Natural killer cell (primary cell): ENCODE measurements at regions not wholly inside any gene's neighbourhood (a gene's known extent, or its start where the extent isn't known, plus 50 kb on each side); places are given as distances from the start of the nearest gene placed in this dataset.
"Not testable (repeated sequence)": the region's sequence is repeated elsewhere in the genome, so short reads cannot be mapped to it uniquely, and the experiment has no call there.

Experiments used
- ATAC-seq, 3 donors: fragments of 150-1000 bp in 2 of 3; fragments of 200-7000 bp in 1 of 3; cut with Tn5 transposase; 1 replicate in 1 of 3; 2 replicates in 2 of 3; pipeline ENCODE4 v1.10.0; 2021; ENCODE audit warnings: mild to moderate bottlenecking in 2 of 3, moderate library complexity in 2 of 3
- DNase-seq, 2 donors: peaks; one replicate each; pipeline versions ENCODE4 v3.0.0 to v3.0.0-alpha.2; 2013 to 2021; ENCODE audit warnings: mixed read lengths in 1 of 2
- H3K27ac ChIP-seq: one replicate; pipeline ENCODE4 v1.5.1; 2013; ENCODE audit warnings: mild to moderate bottlenecking, low read length
- H3K27me3 ChIP-seq: one replicate; pipeline ENCODE4 v1.6.1; 2013; ENCODE audit warnings: low read length; ENCODE audit not compliant: control insufficient read depth, insufficient read depth
- H3K36me3 ChIP-seq: one replicate; pipeline ENCODE4 v1.6.1; 2013; ENCODE audit warnings: low read length; ENCODE audit not compliant: control insufficient read depth, insufficient read depth
- H3K4me1 ChIP-seq: one replicate; pipeline ENCODE4 v1.6.1; 2013; ENCODE audit warnings: low read length; ENCODE audit not compliant: control insufficient read depth, insufficient read depth
- H3K4me3 ChIP-seq: one replicate; pipeline ENCODE4 v1.5.1; 2013; ENCODE audit warnings: low read length
- H3K9me3 ChIP-seq: one replicate; pipeline ENCODE4 v1.6.1; 2013; ENCODE audit warnings: low read length; ENCODE audit not compliant: control insufficient read depth, insufficient read depth
- H3K27ac Mint-ChIP-seq, 2 donors: one replicate each; pipeline ENCODE4 v1.8.0; 2022; ENCODE audit warnings: mild to moderate bottlenecking in 2 of 2, mixed read lengths in 2 of 2, moderate library complexity in 1 of 2
- H3K27me3 Mint-ChIP-seq, 2 donors: one replicate each; pipeline ENCODE4 v1.8.0; 2022; ENCODE audit warnings: low read depth in 2 of 2, mixed read lengths in 2 of 2
- H3K36me3 Mint-ChIP-seq: one replicate; pipeline ENCODE4 v1.8.0; 2022; ENCODE audit warnings: mixed read lengths
- H3K4me1 Mint-ChIP-seq, 2 donors: one replicate each; pipeline ENCODE4 v1.8.0; 2022; ENCODE audit warnings: mixed read lengths in 2 of 2
- H3K4me3 Mint-ChIP-seq: one replicate; pipeline ENCODE4 v1.8.0; 2022; ENCODE audit warnings: mild to moderate bottlenecking, moderate library complexity, mixed read lengths
- H3K9me3 Mint-ChIP-seq, 2 donors: one replicate each; pipeline ENCODE4 v1.8.0; 2022; ENCODE audit warnings: mixed read lengths in 2 of 2
- WGBS: methylation state at CpG from one replicate; pipeline ENCODE4 v1.1.7; 2013; ENCODE audit warnings: missing lambda C conversion rate; ENCODE audit not compliant: insufficient coverage; 5-methylcytosine and 5-hydroxymethylcytosine counted together
- intact Hi-C: fragments of 100-400 bp; cut with micrococcal nuclease; formaldehyde crosslinking; loops from one replicate; pipeline ENCODE4 v1.14.2; 2022
- TF ChIP-seq, protein P1 (sequence below): fragments of 200-600 bp; IDR thresholded peaks from one replicate; pipeline ENCODE4 v1.8.0; 2022; ENCODE audit warnings: antibody characterized with exemption

DNA sequence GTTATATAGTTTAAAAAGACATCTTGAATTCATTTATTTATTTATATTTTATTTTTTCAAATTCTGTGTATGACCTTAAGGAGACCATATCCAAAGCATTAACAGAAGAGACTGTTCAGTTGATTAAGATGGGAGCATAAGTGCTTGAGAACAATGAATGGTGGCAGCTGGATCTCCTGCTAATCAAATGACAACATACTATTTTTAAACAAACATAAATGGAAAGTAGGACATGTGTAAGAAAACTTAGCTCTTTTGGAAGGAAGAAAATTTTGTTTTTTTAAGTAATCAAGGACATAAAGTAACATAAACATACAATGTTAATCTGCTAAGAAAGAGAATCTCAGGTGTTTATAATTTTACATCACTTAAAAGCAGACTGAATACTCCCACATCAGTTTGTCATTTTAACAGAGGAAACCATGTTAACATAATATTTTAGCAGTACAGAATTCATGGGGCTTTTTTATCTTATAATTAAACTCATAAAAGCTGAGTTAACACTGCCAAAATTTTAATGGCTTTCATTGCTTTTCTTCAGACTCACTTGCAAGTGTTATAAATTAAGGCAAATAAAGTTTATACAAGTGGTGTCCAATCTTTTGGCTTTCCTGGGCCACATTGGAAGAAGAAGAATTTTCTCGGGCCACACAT, 95.1 kb downstream of the MAD2L1 start:
- ATAC-seq (no peak), DNase-seq (no peak)
- TF ChIP-seq, protein P1, sequence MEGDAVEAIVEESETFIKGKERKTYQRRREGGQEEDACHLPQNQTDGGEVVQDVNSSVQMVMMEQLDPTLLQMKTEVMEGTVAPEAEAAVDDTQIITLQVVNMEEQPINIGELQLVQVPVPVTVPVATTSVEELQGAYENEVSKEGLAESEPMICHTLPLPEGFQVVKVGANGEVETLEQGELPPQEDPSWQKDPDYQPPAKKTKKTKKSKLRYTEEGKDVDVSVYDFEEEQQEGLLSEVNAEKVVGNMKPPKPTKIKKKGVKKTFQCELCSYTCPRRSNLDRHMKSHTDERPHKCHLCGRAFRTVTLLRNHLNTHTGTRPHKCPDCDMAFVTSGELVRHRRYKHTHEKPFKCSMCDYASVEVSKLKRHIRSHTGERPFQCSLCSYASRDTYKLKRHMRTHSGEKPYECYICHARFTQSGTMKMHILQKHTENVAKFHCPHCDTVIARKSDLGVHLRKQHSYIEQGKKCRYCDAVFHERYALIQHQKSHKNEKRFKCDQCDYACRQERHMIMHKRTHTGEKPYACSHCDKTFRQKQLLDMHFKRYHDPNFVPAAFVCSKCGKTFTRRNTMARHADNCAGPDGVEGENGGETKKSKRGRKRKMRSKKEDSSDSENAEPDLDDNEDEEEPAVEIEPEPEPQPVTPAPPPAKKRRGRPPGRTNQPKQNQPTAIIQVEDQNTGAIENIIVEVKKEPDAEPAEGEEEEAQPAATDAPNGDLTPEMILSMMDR, result no peak
- no peak overlapping the region for H3K27ac ChIP-seq
- Mint-ChIP-seq H3K4me1 (no peaks in the 10 kb centered on the region), H3K9me3 (peaks cover 3 to 4% of the 10 kb centered on the region in 2 donors), H3K4me3 (no peak overlapping the region), H3K27me3 (no peaks in the 10 kb centered on the region), H3K36me3 (no peaks in the 10 kb centered on the region), H3K27ac (no peak overlapping the region)
- no peaks in the 10 kb centered on the region for H3K4me1 ChIP-seq
- H3K9me3 ChIP-seq, result no peaks in the 10 kb centered on the region
- no peaks in the 10 kb centered on the region for H3K27me3 ChIP-seq
- intact Hi-C loops, result no loop called here
- H3K36me3 ChIP-seq, result no peaks in the 10 kb centered on the region
- H3K4me3 ChIP-seq, result no peak overlapping the region
- WGBS, result 90% methylated on average over 1 of the region's 1 CpG

DNA sequence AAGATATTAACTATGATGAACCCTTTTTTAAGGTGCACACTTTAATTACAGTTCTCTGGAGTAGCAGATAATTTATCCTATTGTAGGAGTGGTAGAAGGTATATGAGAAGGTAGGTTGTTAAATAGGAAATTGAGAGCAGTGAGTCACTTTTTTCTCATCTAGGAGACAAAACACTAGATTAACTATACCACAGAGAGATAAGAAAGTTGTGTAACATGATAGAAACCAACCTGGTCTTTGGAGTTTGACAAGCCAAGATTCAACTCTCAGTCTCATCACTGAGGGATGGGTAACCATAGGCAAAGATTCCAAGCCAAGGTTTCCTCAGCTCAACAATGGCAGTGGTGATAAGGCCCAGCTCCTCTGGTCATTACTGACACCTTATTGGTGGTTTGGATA, 104.0 kb downstream of the MAD2L1 start:
- no peak for ATAC-seq
- H3K4me1 Mint-ChIP-seq, result no peaks in the 10 kb centered on the region

DNA sequence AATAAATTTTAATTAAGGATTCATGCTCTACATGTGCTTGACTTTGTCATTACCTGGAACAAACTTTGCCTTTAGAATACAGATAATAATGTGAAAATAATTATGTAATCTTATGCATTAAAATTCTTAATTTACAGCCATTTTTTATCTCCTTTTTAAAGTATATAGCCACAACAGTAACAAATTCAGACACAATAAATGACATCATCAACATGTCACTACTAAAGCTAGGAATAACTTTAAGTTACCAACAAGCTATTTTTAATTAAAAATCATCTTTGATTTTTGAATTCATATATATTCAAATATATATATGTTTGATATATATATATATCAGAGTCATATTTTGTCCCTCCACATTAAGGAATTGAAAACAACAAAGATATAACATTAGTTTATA, 107.7 kb downstream of the MAD2L1 start:
- Mint-ChIP-seq H3K4me1 (no peaks in the 10 kb centered on the region), H3K4me3 (no peak overlapping the region), H3K27ac (no peak overlapping the region), H3K9me3 (peaks cover 8 to 10% of the 10 kb centered on the region in 2 donors), H3K27me3 (no peaks in the 10 kb centered on the region), H3K36me3 (no peaks in the 10 kb centered on the region)
- no peak overlapping the region for H3K27ac ChIP-seq
- intact Hi-C loops, result no loop called here
- TF ChIP-seq, protein P1, result no peak
- DNase-seq, result no peak
- H3K36me3 ChIP-seq, result no peaks in the 10 kb centered on the region
- no peak for ATAC-seq
- H3K9me3 ChIP-seq, result no peaks in the 10 kb centered on the region
- H3K4me3 ChIP-seq, result no peak overlapping the region
- H3K27me3 ChIP-seq, result no peaks in the 10 kb centered on the region
- no peaks in the 10 kb centered on the region for H3K4me1 ChIP-seq

More for the DNA sequence above, 104.0 kb downstream of the MAD2L1 start:
- Histone ChIP-seq H3K4me3 (no peak overlapping the region), H3K4me1 (no peaks in the 10 kb centered on the region), H3K36me3 (no peaks in the 10 kb centered on the region), H3K9me3 (no peaks in the 10 kb centered on the region), H3K27ac (no peak overlapping the region), H3K27me3 (no peaks in the 10 kb centered on the region)
- peaks cover 5 to 9% of the 10 kb centered on the region in 2 donors for H3K9me3 Mint-ChIP-seq
- TF ChIP-seq, protein P1, result no peak
- intact Hi-C loops, result no loop called here
- no peak overlapping the region for H3K27ac Mint-ChIP-seq
- no peaks in the 10 kb centered on the region for H3K27me3 Mint-ChIP-seq
- no peak overlapping the region for H3K4me3 Mint-ChIP-seq
- no peak for DNase-seq
- no peaks in the 10 kb centered on the region for H3K36me3 Mint-ChIP-seq

DNA sequence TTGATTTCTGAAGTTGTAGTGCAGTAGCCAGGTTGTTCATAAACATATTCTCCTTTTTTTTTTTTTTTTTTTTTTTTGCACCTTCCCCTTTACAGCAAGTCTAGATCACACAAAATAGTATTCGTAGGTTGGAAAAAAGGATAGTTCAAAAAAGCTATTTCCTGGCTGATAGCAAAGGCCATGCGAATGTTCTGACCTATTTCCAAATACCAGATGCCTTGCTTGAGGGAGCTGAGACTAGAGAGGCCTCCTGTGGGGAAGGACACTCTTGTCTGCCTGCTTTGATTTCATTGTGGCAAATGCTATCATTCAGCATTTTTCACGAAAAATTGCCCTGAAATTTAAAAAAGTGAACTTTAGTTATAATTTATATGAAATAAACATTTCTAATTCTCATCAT, 111.4 kb downstream of the MAD2L1 start:
- H3K4me3 ChIP-seq, result no peak overlapping the region
- WGBS, result 69% methylated on average over 1 of the region's 3 CpGs
- DNase-seq (no peak), ATAC-seq (no peak)
- Mint-ChIP-seq H3K4me1 (no peaks in the 10 kb centered on the region), H3K9me3 (peaks cover 6 to 10% of the 10 kb centered on the region in 2 donors), H3K27ac (no peak overlapping the region), H3K27me3 (no peaks in the 10 kb centered on the region), H3K4me3 (no peak overlapping the region), H3K36me3 (no peaks in the 10 kb centered on the region)
- H3K4me1 ChIP-seq, result no peaks in the 10 kb centered on the region
- no peaks in the 10 kb centered on the region for H3K9me3 ChIP-seq
- intact Hi-C loops, result no loop called here
- no peaks in the 10 kb centered on the region for H3K27me3 ChIP-seq
- TF ChIP-seq, protein P1, result no peak
- no peak overlapping the region for H3K27ac ChIP-seq
- no peaks in the 10 kb centered on the region for H3K36me3 ChIP-seq

DNA sequence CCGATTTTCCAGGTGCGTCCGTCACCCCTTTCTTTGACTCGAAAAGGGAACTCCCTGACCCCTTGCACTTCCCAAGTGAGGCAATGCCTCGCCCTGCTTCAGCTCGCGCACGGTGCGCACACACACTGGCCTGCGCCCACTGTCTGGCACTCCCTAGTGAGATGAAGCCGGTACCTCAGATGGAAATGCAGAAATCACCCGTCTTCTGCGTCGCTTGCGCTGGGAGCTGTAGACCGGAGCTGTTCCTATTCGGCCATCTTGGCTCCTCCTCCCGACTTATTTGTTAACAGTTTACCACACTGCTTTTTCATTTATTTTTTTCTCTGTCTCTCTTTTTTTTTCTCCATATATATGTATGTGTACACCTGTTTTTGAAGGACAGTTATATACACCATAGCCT, 112.2 kb downstream of the MAD2L1 start:
- not testable (repeated sequence) for H3K4me3 Mint-ChIP-seq, H3K36me3 Mint-ChIP-seq
- WGBS, result 95% methylated on average over 17 of the region's 18 CpGs

More for the DNA sequence above, 112.2 kb downstream of the MAD2L1 start:
- H3K4me1 Mint-ChIP-seq, DNase-seq, H3K4me3 ChIP-seq, H3K36me3 ChIP-seq, H3K27ac Mint-ChIP-seq, H3K9me3 Mint-ChIP-seq, H3K9me3 ChIP-seq, H3K27me3 ChIP-seq, intact Hi-C loops, ATAC-seq, H3K4me1 ChIP-seq, H3K27ac ChIP-seq, H3K27me3 Mint-ChIP-seq: not testable (repeated sequence)
